ENCODE measurements at regions not wholly inside any gene's neighbourhood (a gene's known extent, or its start where the extent isn't known, plus 50 kb on each side); places are given as distances from the start of the nearest gene placed in this dataset.

DNA sequence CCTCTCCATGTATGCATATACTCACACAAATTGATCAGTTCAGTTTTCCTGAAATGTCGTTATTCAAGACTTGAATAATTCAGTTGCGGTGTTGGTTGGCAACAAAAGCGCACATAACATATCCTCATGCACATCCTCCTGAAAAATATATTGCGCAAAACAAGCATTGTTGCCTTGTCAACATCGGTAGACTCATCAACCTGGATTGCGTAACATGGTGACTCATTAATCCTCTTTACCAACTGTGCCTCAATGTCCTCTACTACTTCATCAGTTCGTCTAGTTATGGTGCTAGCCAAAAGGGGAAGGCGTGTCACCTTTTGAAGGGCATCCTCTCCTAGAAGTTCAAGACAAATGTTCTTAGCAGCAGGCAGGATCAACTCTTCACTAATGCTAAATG is 357.7 kb downstream of the LMO7 start:
- no peak for DNase-seq
- no peaks in the 10 kb centered on the region for H3K4me1 ChIP-seq
- no peaks in the 10 kb centered on the region; the same call in none of the 2 replicates for H3K27me3 ChIP-seq
- TF ChIP-seq, protein P1, sequence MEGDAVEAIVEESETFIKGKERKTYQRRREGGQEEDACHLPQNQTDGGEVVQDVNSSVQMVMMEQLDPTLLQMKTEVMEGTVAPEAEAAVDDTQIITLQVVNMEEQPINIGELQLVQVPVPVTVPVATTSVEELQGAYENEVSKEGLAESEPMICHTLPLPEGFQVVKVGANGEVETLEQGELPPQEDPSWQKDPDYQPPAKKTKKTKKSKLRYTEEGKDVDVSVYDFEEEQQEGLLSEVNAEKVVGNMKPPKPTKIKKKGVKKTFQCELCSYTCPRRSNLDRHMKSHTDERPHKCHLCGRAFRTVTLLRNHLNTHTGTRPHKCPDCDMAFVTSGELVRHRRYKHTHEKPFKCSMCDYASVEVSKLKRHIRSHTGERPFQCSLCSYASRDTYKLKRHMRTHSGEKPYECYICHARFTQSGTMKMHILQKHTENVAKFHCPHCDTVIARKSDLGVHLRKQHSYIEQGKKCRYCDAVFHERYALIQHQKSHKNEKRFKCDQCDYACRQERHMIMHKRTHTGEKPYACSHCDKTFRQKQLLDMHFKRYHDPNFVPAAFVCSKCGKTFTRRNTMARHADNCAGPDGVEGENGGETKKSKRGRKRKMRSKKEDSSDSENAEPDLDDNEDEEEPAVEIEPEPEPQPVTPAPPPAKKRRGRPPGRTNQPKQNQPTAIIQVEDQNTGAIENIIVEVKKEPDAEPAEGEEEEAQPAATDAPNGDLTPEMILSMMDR (IDR thresholded peaks at IDR 0.05; ENCODE audit: low read depth, low read length), result no peak
- no peaks in the 10 kb centered on the region for H3K36me3 ChIP-seq
- no peak overlapping the region for H3K4me3 ChIP-seq (ENCODE audit: low read depth, low read length)
- H3K9me3 ChIP-seq, result no peaks in the 10 kb centered on the region

DNA sequence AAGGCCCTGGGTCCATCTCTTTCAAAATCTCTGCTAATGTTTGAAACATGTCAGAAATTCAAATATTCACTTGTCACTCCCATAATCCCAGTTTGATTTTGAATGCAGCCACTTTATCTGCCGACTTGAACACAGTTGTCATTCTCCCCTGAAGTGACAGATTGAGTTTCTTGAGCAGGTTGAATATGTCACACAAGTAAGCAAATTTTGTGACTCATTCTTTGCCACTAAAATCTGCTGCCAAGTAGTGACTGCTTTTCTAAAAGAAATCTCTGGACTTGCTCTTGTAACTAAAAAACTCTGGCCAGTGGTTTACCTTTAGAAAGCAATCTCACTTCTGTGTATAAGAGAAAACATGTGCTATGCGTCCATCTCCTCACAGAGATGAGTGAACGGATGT is 357.1 kb downstream of the LMO7 start:
- H3K36me3 ChIP-seq, result no peaks in the 10 kb centered on the region
- H3K4me3 ChIP-seq (ENCODE audit: low read depth, low read length), result no peak overlapping the region
- TF ChIP-seq, protein P1 (IDR thresholded peaks at IDR 0.05; ENCODE audit: low read depth, low read length), result no peak
- no peaks in the 10 kb centered on the region for H3K4me1 ChIP-seq
- H3K9me3 ChIP-seq, result no peaks in the 10 kb centered on the region
- no peaks in the 10 kb centered on the region; the same call in none of the 2 replicates for H3K27me3 ChIP-seq
- DNase-seq, result no peak

DNA sequence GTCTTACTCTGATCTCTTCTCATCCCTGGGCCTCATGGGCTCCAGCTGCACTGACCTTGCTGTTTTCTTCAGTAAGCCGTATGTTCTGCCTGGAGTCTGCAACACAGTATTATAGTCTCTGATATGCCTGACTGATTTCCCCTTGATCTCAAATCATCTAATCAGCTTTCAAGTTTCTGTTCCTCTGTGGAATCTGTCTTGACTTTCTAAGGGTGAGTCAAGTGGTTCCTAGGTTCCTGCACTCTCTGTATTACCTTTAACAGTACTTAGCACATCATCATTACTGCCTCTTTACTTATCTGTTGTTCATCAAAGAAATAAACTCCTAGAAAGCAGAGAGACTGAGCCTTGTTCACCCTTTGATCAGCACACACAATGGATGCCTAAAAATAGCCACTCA is 350.7 kb downstream of the LMO7 start:
- Histone ChIP-seq H3K4me1 (no peaks in the 10 kb centered on the region), H3K9me3 (no peaks in the 10 kb centered on the region), H3K27me3 (no peaks in the 10 kb centered on the region; the same call in 1 of the 2 replicates), H3K36me3 (no peaks in the 10 kb centered on the region), H3K4me3 (ENCODE audit: low read depth, low read length) (no peak overlapping the region)
- TF ChIP-seq, protein P1 (IDR thresholded peaks at IDR 0.05; ENCODE audit: low read depth, low read length), result no peak
- DNase-seq, result no peak

DNA sequence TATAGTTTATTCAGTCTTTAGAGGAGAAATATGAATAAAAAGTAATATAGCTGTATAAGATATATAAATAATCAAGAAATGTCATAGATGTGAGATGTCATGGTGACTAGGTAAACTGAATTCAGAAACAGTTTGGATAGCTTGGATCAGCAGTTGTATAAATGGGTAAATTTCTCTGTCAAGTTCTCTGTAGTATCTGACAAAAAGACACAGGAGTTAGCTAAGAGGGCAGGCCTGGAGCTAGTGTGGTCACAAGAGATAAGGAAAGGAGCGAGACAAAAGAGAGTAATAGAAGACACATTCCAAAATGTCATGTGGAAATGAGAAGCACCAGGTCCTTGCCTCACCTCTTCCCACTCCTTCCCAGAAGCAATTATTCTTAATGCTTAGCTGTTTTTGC is 349.0 kb downstream of the LMO7 start:
- H3K9me3 ChIP-seq, result no peaks in the 10 kb centered on the region
- H3K27me3 ChIP-seq, result no peaks in the 10 kb centered on the region
- H3K36me3 ChIP-seq, result no peaks in the 10 kb centered on the region
- TF ChIP-seq, protein P1 (IDR thresholded peaks at IDR 0.05; ENCODE audit: low read depth, low read length), result no peak
- DNase-seq, result no peak
- H3K4me3 ChIP-seq (ENCODE audit: low read depth, low read length), result no peak overlapping the region
- no peaks in the 10 kb centered on the region for H3K4me1 ChIP-seq

DNA sequence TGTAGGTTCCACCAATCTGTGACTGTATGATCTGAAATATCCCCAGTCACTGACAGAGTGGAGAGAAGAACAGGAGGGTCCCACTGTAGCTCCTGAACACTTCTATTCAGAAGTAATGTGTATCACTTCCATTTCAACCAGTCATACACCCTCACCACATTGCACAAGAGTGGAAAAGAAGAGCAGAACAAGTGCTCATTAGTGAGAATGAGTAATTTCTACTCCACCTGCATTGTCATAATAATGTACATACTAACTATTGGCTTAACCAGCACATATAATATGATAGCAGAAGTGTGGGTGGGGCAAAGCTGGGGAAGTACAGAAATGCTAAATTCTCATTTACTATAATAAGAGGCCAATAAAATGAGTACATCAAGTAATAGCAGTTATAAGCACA is 342.7 kb downstream of the LMO7 start:
- H3K36me3 ChIP-seq, result no peaks in the 10 kb centered on the region
- H3K4me1 ChIP-seq, result no peaks in the 10 kb centered on the region
- H3K9me3 ChIP-seq, result no peaks in the 10 kb centered on the region
- no peaks in the 10 kb centered on the region for H3K27me3 ChIP-seq
- no peak for DNase-seq
- H3K4me3 ChIP-seq (ENCODE audit: low read depth, low read length), result no peak overlapping the region
- TF ChIP-seq, protein P1 (IDR thresholded peaks at IDR 0.05; ENCODE audit: low read depth, low read length), result no peak

DNA sequence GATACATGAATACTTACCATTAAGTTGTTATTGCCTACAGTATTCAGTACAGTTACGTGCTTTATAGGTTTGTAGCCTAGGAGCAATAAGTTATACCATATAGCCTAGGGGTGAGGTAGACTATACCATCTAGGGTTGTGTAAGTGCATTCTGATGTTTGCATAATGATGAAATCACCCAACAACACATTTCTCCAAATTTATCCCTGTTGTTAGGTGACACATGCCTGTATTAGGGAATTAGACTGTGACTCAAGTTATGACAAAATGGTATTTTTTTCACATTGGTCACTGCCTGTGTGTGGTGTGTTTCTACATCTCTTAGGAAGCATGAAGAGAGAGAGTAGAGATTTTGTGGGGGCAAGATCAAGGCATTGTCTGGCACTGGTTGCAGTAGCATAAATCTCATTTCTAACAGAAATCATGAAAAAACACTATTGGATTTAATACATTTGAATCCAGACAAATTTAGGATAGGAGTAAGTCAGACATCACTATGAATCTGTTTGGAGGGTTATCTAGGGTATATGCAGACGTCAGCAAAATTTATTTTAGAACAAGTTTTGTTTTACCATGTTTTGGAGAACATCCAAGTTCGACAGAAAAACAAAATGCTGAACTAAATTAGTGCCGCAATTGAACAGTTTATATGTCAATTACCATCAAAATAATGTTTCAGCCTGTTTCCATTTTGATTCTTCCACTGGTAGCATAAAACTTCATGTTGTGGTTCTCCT is 332.1 kb downstream of the LMO7 start:
- Histone ChIP-seq H3K27me3 (no peaks in the 10 kb centered on the region), H3K4me1 (no peaks in the 10 kb centered on the region)

More for the DNA sequence above, 332.1 kb downstream of the LMO7 start:
- no peaks in the 10 kb centered on the region for H3K36me3 ChIP-seq
- no peak for DNase-seq
- TF ChIP-seq, protein P1 (IDR thresholded peaks at IDR 0.05; ENCODE audit: low read depth, low read length), result no peak
- H3K9me3 ChIP-seq, result no peaks in the 10 kb centered on the region
- no peak overlapping the region for H3K4me3 ChIP-seq (ENCODE audit: low read depth, low read length)
